ENCODE measurements at regions not wholly inside any gene's neighbourhood (a gene's known extent, or its start where the extent isn't known, plus 50 kb on each side); places are given as distances from the start of the nearest gene placed in this dataset.
"Not testable (repeated sequence)": the region's sequence is repeated elsewhere in the genome, so short reads cannot be mapped to it uniquely, and the experiment has no call there.

GRCh38 chr7:28330384-28331070, 81.8 kb upstream of the CREB5 start:
- no peak for DNase-seq

GRCh38 chr7:28332046-28332445, 80.3 kb upstream of the CREB5 start:
- DNase-seq: no peak

DNA sequence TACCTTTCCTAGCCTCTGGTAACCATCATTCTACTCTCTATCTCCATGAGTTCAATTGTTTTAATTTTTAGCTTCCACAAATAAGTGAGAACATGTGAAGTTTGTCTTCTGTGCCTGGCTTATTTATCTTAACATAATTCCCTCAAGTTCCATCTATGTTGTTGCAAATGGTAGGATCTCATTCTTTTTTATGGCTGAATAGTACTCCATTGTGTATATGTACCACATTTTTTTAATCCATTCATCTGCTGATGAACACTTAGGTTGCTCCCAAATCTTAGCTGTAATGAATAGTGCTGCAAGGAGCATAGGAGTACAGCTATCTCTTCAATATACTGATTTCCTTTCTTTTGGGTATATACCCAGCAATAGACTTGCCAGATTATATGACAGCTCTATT, 78.8 kb upstream of the CREB5 start:
- DNase-seq: not testable (repeated sequence)

DNA sequence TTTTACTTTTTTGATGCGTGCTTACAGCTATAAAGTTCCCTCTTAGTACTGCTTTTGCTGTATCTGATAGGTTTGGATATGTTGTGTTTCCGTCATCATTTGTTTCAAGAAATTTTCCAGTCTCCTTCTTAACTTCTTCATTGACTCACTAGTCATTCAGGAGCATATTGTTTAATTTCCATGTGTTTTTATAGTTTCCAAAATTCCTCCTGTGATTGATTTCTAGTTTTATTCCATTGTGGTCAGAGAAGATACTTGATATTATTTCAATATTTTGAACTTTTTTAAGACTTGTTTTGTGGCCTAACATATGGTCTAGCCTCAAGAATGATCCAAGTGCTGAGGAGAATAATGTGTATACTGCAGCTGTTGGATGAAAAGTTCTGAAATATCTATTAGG, 75.5 kb upstream of the CREB5 start:
- DNase-seq: no peak

DNA sequence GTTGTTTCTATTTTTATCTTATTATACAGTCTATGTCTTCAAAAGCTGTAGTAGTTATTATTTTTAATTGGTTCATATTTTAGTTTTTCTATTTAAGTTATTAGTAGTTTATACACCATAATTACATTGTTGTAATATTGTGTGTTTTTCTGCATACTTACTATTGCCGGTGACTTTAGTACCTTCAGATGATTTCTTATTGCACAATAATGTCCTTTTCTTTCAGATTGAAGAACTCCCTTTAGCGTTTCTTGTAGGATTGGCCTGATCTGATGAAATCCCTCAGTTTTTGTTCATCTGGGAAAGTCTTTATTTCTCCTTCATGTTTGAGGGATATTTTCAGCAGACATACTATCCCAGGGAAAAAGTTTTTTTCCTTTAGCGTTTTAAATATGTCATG, 74.3 kb upstream of the CREB5 start:
- DNase-seq: no peak

GRCh38 chr7:28343462-28343861, 68.9 kb upstream of the CREB5 start:
- no peak for DNase-seq

GRCh38 chr7:28346256-28346655, 66.1 kb upstream of the CREB5 start:
- DNase-seq: no peak

- no peak for DNase-seq
These were observed 65.5 kb upstream of the CREB5 start for GRCh38 chr7:28346676-28347363.

GRCh38 chr7:28347475-28348318, 64.6 kb upstream of the CREB5 start:
- DNase-seq: no peak

- no peak for DNase-seq
These were observed 63.7 kb upstream of the CREB5 start for GRCh38 chr7:28348636-28349035.

DNA sequence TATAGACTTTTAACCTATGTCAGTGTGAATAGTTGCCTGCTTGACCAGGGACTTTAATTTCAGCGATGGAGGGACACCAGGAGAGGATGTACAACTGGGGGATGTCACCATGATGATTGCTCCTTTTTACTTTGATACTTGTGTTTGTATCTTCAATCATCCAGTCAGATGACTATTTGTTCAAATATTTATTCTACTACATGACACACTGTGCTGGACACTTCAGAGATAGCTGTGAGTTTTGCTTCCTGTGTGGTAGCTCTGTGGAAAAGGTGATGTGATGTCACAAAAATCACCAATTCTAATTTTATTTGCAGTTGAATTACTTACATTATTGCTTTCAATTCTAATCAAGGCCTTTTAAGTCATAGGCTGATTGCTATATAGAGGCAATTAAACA, 62.7 kb upstream of the CREB5 start:
- DNase-seq: no peak

GRCh38 chr7:28350662-28351061, 61.7 kb upstream of the CREB5 start:
- DNase-seq: no peak

GRCh38 chr7:28351450-28351849, 60.9 kb upstream of the CREB5 start:
- DNase-seq: no peak

DNA sequence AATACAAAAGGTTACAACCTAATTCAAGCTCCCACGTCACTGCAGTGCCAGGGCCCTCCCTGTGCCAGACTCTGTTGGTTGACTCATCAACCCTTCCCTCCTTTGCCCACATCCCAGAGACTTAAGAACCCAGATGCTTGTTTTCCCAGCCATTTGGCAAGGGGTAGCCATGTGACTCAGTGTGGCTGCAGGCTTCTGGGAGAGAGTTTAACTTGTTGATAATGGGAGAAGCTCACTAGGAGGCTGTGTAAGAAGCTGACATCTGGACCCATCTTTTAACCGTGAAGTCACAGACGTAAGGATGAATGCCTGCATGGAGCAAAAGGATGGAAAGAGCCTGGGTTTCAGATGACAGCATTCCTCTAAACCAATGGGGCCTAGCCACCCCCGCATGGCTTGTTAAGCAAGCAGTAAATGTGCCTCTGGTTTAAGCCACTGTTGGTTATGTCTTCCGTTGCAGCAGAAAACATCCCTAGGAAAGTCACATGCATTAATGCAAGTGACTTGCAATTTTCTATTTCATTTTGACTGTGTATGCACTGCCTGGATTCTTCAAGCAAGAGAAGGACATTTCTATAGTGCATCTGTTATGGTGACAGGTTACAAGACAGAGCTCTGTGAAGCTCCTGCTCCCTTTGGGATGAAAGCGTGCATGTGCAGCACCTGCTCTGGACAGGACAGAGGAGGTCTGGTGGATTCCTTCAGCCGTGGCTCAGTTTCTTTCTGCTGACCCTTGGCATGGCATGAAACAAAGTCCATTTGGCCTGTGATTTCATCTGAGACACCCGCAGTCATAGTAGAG, 57.5 kb upstream of the CREB5 start:
- no peak for DNase-seq

DNA sequence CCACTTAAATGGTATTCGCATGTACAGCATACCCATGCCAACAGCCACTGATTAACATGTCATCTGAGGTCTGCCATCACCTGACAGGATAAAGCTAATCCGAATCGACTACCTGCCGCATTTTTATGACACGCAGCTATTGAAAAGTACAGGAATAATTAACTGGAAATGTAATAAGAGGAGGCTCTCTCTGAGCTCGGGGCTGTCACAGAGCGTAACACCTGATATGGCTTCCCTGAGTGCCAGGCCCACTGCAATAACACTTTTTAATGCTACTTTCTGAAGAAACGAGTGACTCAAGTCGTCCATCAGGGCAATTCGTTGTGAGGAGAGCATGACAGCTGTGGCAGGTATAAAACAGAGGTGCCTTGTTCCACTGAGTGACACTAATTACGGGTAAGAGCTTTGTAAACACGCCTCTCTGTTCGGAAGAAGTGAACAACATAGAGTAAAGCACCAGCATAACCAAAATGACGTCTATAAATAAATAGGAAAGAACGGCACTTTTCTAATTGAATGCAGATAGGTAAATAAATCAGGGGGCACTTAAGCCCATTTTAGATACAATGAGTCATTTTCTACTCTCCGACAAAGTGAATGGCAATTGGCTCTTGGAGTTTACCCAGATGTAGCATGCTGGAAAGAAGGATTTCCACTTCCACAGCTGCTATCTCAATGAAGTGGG, 56.5 kb upstream of the CREB5 start:
- no peak for DNase-seq

- no peak for DNase-seq
These were observed 55.7 kb upstream of the CREB5 start for GRCh38 chr7:28356619-28357018.

DNA sequence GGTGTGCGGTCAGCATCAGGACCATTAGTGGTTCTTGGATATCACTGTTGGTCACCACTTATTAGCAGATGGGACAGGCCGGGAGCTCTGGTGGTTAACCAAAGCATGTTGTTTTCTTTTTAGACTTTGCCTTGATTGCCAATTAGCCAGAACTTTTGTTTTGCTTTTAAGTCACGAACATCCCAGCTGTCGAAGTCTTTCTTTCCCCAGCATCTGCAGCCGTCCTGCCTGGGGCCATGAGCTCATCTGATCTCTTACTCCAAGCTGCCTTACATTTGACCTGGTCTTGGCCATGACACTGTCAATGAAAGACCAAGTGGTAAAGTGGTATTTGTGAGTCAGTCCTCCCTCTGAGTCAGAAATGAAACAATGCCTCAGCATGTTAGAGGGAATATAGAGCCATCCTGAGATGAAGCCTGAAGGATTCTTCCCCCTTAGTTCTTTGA, 53.9 kb upstream of the CREB5 start:
- no peak for DNase-seq

- DNase-seq: no peak
These were observed 51.6 kb upstream of the CREB5 start for GRCh38 chr7:28360739-28361138.

GRCh38 chr7:28361551-28361950, 50.8 kb upstream of the CREB5 start:
- DNase-seq: no peak

DNA sequence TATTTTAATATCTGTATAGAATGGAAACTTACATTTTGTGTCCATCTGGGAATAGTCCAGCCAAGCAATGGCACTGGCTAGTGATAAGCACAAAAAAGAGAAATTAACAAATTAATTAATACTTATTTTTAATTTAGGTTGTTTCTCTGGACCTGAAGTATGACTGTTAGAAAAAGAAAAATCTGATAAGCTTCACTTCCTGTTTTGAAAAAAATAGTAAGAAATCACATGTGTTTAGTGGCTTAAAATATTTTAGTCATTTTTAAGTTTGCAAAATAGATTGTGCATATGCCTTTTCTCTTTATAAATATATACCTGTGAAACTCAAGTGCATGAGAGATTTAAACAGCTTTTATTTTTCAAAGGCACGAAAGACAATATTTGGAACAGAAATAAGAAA, 50.1 kb upstream of the CREB5 start:
- no peak for DNase-seq
